Small intestine (tissue), 7 donors: ENCODE measurements at regions not wholly inside any gene's neighbourhood (a gene's known extent, or its start where the extent isn't known, plus 50 kb on each side); places are given as distances from the start of the nearest gene placed in this dataset.

ENCODE experiments used
- DNase-seq, 2 donors: peaks; one replicate each; pipeline versions ENCODE4 v3.0.0 to v3.0.0-alpha.2; 2013
- FAIRE-seq: peaks from 2 replicates; lab custom pipeline; 2012; peaks lifted over from hg19 to GRCh38; lab: Jason Lieb, UNC
- H3K27ac ChIP-seq, 3 donors: one replicate each; pipeline ENCODE4 v1.5.1; 2013; ENCODE audit warnings: low read length in 2 of 3, mild to moderate bottlenecking in 2 of 3, control low read depth in 1 of 3, inconsistent platforms in 1 of 3, low read depth in 1 of 3, moderate library complexity in 1 of 3
- H3K27me3 ChIP-seq, 3 donors: one replicate each; pipeline ENCODE4 v1.6.1; 2013; ENCODE audit warnings: low read length in 3 of 3, inconsistent platforms in 1 of 3; ENCODE audit not compliant: control insufficient read depth in 3 of 3, insufficient read depth in 3 of 3
- H3K36me3 ChIP-seq, 3 donors: one replicate each; pipeline ENCODE4 v1.6.1; 2013; ENCODE audit warnings: low read length in 3 of 3, inconsistent platforms in 1 of 3, low read depth in 1 of 3, mild to moderate bottlenecking in 1 of 3, moderate library complexity in 1 of 3; ENCODE audit not compliant: control insufficient read depth in 3 of 3, insufficient read depth in 2 of 3
- H3K4me1 ChIP-seq, 3 donors: one replicate each; pipeline ENCODE4 v1.6.1; 2013; ENCODE audit warnings: low read length in 2 of 3, inconsistent platforms in 1 of 3, low read depth in 1 of 3, mild to moderate bottlenecking in 1 of 3, moderate library complexity in 1 of 3; ENCODE audit not compliant: control insufficient read depth in 3 of 3, insufficient read depth in 2 of 3
- H3K4me3 ChIP-seq, 3 donors: one replicate each; pipeline ENCODE4 v1.5.1; 2013; ENCODE audit warnings: low read length in 3 of 3, control low read depth in 1 of 3, inconsistent platforms in 1 of 3, low read depth in 1 of 3, mild to moderate bottlenecking in 1 of 3, moderate library complexity in 1 of 3
- H3K9me3 ChIP-seq, 2 donors: one replicate each; pipeline ENCODE4 v1.6.1; 2013; ENCODE audit warnings: low read depth in 1 of 2, low read length in 1 of 2; ENCODE audit not compliant: control insufficient read depth in 2 of 2, insufficient read depth in 1 of 2
- WGBS, 3 donors: extraction: QIAGEN DNeasy Blood & Tissue Kit; methylation state at CpG; one replicate each; pipeline ENCODE4 v1.1.7; 2013; 5-methylcytosine and 5-hydroxymethylcytosine counted together
- donor health status: healthy with polysubstance abuse.
- donor health status: control.
- donor health status: control.
- donor health status: Bipolar disorder and iron deficiency.
- donor health status: healthy.

DNA sequence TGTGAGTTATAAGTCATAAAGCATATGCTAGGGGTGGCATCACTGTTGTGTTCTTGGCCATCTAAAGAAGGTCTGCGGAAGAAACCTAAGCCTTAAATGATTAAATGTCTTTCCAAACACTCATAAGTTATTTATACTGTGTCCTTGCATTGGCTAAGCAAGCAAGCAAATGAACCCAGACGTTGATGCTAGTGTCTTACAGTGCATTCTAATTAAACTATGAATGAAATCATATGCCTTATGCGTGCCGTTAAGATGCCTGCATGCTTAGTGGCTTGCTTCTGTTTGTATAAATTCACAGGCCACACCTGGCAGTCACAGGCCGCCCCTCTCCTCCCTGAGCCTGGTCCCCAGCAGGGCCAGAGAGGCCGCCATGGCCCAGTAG is 49.9 kb downstream of the RIN2 start:
- WGBS, 3 donors = 66 to 68% (median 67%) methylated on average over 6 of the region's 6 CpGs
- Histone ChIP-seq H3K4me3 (no peak overlapping the region), H3K27me3 (no peaks in the 10 kb centered on the region), H3K27ac (no peak overlapping the region), H3K4me1 (peaks cover 0 to 11% (median 6%) of the 10 kb centered on the region in 3 donors), H3K9me3 (no peaks in the 10 kb centered on the region), H3K36me3 (peaks cover 0 to 23% (median 0%) of the 10 kb centered on the region in 3 donors)
- FAIRE-seq (no peak), DNase-seq (no peak)

DNA sequence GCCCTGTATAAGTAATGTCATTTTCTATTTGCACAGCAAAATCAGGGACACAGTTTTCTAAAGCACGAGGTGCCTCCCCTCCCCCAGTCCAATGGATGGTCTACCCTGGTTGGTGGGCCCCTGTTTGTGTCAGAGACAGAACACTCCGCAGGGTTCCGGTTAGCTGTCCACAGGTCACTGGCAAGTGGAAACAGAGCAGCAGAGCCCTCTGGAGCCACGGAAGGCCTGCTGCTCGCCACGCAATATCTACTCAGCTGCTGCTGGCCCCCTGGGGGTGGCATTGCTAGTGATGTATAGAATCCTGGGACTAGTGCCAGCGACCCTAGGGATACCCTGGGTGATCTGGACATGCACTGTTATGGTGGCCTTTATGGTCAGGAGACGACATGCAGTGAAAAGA is 50.4 kb downstream of the RIN2 start:
- Histone ChIP-seq H3K27ac (no peak overlapping the region), H3K4me1 (peaks cover 0 to 11% (median 6%) of the 10 kb centered on the region in 3 donors), H3K9me3 (no peaks in the 10 kb centered on the region), H3K4me3 (no peak overlapping the region), H3K36me3 (peaks cover 0 to 23% (median 0%) of the 10 kb centered on the region in 3 donors), H3K27me3 (no peaks in the 10 kb centered on the region)
- DNase-seq (no peak), FAIRE-seq (no peak)
- 89 to 91% (median 90%) methylated on average over 8 of the region's 8 CpGs for WGBS, 3 donors

DNA sequence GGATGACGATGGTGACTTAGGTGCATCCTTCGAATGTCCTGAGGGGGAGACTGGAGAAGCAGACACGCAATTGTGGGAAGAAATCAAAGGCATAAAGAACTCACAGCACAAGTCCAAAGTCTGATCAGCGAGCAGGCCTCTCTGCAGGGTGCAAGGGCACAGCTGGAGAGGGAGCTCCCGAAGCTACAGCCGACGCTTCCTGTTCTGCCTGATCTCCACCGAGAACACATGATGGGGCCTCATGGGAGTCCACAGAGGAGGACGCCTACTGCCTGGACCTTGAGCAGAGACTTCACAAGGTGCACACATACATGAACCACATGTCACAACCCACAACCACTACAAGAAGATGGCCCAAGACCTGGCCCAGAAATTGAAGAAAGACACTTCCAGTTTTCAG is 51.4 kb downstream of the RIN2 start:
- 35 to 64% (median 43%) methylated on average over 9 of the region's 9 CpGs for WGBS, 3 donors
- Histone ChIP-seq H3K27ac (peak overlapping the region in 1 of 3 donors; percentile 65), H3K27me3 (no peaks in the 10 kb centered on the region), H3K36me3 (peaks cover 0 to 23% (median 0%) of the 10 kb centered on the region in 3 donors), H3K9me3 (no peaks in the 10 kb centered on the region), H3K4me1 (peaks cover 0 to 11% (median 10%) of the 10 kb centered on the region in 3 donors), H3K4me3 (no peak overlapping the region)
- FAIRE-seq (no peak), DNase-seq (peak; percentile 77 to 81)

DNA sequence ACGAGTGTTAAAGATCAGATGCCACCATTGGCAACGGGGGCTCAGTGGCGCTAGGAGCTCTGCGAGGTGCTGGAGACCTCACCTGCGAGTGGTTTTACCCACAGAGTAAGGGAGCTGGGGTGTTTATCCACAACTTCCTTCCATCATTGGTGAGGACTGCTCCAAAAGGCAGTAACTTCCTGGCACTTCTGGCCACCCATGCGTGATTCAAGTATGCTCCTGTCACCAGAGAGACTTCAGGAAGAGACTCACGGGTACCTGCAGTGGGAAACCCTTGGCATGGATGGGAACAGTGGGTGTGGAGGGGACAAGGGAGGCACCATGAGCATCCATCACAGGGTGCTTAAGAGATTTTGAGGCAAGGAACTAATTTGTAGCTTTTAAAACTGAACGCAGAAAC is 53.2 kb downstream of the RIN2 start:
- DNase-seq = no peak
- Histone ChIP-seq H3K4me3 (no peak overlapping the region), H3K9me3 (no peaks in the 10 kb centered on the region), H3K27me3 (no peaks in the 10 kb centered on the region), H3K36me3 (peaks cover 0 to 20% (median 0%) of the 10 kb centered on the region in 3 donors), H3K4me1 (peaks cover 0 to 11% (median 10%) of the 10 kb centered on the region in 3 donors), H3K27ac (no peak overlapping the region)
- WGBS, 3 donors = 77 to 92% (median 85%) methylated on average over 8 of the region's 8 CpGs
- FAIRE-seq = no peak

DNA sequence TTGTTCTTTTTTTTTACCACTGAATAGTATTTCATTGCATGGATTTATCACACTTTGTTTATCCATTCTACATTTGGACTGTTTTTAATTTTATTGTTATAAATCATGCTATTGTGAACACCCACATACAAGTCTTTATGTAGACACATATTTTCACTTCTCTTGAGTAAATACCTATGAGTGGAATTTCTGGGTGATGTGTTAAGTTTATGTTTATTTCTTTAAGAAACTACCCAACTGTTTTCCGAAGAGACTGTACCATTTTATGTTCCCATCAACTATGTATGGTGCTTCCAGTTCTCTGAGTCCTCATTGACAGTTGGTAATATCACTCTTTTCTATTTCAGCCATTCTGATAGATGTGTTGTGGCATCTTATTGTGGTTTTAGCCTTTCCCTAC is 54.0 kb downstream of the RIN2 start:
- peaks cover 0 to 11% (median 4%) of the 10 kb centered on the region in 3 donors for H3K4me1 ChIP-seq
- H3K27ac ChIP-seq = no peak overlapping the region
- FAIRE-seq = no peak
- H3K9me3 ChIP-seq = no peaks in the 10 kb centered on the region
- DNase-seq = no peak
- H3K4me3 ChIP-seq = no peak overlapping the region
- H3K27me3 ChIP-seq = no peaks in the 10 kb centered on the region
- peaks cover 0 to 15% (median 0%) of the 10 kb centered on the region in 3 donors for H3K36me3 ChIP-seq
- WGBS, 3 donors = 81 to 93% (median 83%) methylated on average over 1 of the region's 1 CpG

DNA sequence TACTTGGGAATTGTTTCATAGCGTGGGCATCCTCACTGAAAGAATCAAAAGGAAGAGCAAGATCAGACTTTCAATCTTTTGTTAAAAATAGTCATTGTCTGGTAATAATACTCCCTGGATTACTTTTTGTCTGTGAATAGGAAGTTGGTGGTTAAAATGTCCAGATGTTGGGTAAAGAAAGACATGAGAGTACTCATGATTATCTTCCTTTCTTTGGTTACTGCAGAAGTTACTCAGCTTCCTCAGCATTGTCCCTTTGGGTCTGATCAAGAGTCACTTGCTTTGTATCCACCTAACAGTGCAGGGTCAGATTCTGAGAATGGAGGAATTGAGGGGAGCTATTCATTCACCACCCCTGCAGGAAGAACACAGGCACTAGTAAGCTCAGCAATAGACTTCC is 54.6 kb downstream of the RIN2 start:
- Histone ChIP-seq H3K36me3 (peaks cover 0 to 15% (median 0%) of the 10 kb centered on the region in 3 donors), H3K9me3 (no peaks in the 10 kb centered on the region), H3K27me3 (no peaks in the 10 kb centered on the region), H3K4me3 (no peak overlapping the region), H3K4me1 (peaks cover 0 to 11% (median 3%) of the 10 kb centered on the region in 3 donors), H3K27ac (no peak overlapping the region)
- DNase-seq (no peak), FAIRE-seq (no peak)
- 81 to 90% (median 89%) methylated on average over 1 of the region's 1 CpG for WGBS, 3 donors

DNA sequence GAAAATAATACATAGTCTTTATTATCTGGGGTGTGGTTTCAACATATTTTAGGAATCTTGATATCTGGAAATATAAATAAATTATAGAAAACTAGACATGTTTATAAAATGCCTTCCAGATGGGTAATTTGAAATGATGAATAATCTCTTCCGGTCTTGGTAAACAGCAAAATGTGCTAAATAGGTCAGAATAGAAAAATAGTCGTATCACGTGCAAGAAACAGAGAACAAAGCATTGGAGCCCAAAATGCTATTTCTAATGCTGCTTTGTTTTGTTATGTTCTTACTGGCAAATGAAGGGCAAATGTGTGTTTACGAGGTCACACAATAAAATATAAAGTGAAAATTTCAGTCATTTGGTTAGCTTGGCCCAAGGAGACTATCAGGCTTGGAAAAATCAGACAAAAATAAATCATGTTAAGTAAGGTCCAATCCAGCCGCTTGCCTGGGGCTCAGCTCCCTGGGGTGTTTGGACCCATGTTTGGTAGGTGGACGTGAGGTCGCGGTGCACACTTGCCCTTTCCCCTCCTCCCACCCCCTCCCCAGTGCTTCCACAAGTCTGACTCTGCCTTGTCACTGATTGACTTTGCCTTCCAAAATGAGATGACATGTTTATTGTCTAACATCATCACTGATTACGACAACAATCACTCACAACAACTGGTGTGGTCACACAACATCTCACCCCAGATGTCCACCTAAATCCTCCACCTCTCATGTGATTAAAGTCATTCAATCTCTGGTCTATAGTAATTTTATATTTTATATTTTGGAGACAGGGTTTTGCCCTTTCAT is 56.0 kb downstream of the RIN2 start:
- 72 to 88% (median 87%) methylated on average over 9 of the region's 9 CpGs for WGBS, 3 donors
- Histone ChIP-seq H3K4me3 (no peak overlapping the region), H3K4me1 (peaks cover 0 to 10% (median 3%) of the 10 kb centered on the region in 3 donors), H3K9me3 (peaks cover 0 to 2% of the 10 kb centered on the region in 2 donors), H3K27ac (no peak overlapping the region), H3K36me3 (peaks cover 0 to 13% (median 0%) of the 10 kb centered on the region in 3 donors), H3K27me3 (no peaks in the 10 kb centered on the region)
- FAIRE-seq (no peak), DNase-seq (no peak)

DNA sequence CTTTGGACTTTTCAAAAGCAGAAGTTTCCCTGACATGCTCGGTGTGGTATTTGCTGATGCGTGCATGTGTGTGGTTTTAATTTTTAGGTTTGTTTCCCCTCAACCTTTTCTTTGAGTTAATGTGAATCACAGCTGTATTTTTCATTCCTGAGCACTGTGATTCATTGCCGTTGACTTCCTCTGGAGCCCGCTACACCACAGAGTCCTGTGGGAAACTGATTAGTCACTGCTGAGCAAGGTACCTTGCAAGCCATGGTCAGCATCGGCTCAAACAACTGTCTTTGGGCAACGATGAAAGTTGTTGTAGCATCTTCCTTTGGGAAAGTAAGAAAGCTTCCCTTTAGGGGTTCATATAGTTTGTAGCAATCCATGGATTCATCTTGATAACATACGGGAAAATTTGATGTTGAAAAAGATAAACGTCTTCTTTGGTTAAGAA is 57.5 kb downstream of the RIN2 start:
- peaks cover 0 to 3% (median 0%) of the 10 kb centered on the region in 3 donors for H3K4me1 ChIP-seq
- FAIRE-seq (no peak), DNase-seq (no peak)
- H3K9me3 ChIP-seq = peaks cover 0 to 4% of the 10 kb centered on the region in 2 donors
- 44 to 78% (median 65%) methylated on average over 8 of the region's 8 CpGs for WGBS, 3 donors
- H3K36me3 ChIP-seq = peaks cover 0 to 6% (median 0%) of the 10 kb centered on the region in 3 donors
- H3K27ac ChIP-seq = no peak overlapping the region
- no peaks in the 10 kb centered on the region for H3K27me3 ChIP-seq
- no peak overlapping the region for H3K4me3 ChIP-seq
